ENCODE measurements at regions not wholly inside any gene's neighbourhood (a gene's known extent, or its start where the extent isn't known, plus 50 kb on each side); places are given as distances from the start of the nearest gene placed in this dataset.
"Not testable (repeated sequence)": the region's sequence is repeated elsewhere in the genome, so short reads cannot be mapped to it uniquely, and the experiment has no call there.

DNA sequence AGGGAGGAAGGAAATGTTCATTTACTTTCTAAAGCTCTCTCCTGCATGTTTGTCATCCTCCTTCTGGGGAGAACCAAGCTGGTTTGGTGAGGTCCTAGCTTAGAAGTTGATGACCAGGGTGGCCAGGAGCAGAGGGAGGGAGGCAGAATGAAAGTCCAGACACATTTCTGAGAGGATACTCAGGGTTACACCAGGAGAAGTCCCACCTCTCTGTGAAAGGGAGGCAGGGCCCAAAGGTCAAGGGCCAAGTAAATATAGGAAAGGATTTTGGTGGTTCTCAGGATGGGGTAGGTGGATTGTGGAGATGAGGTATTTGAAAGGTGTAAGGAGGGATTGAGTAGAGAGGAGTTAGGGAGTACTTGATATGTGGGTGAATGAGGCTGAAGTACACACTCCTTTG lies 58.0 kb upstream of the FBXO11 start:
- Histone ChIP-seq H3K4me1 (no peaks in the 10 kb centered on the region), H3K27me3 (no peaks in the 10 kb centered on the region)
- intact Hi-C loops (cut with DNase I; ENCODE audit: low total_unique reads) = no loop called here

GRCh38 chr2:47964722-47965434 lies 58.6 kb upstream of the FBXO11 start:
- H3K9me3 ChIP-seq = no peaks in the 10 kb centered on the region
- H3K27ac ChIP-seq = no peak overlapping the region
- H3K4me3 ChIP-seq = no peak overlapping the region
- no peaks in the 10 kb centered on the region for H3K36me3 ChIP-seq
- H3K4me1 ChIP-seq = no peaks in the 10 kb centered on the region
- no peak for TF ChIP-seq CTCF (IDR thresholded peaks at IDR 0.05)
- intact Hi-C loops (cut with DNase I; ENCODE audit: low total_unique reads) = no loop called here
- H3K27me3 ChIP-seq = no peaks in the 10 kb centered on the region
- DNase-seq = no peak

More for the DNA sequence above, 58.0 kb upstream of the FBXO11 start:
- Histone ChIP-seq H3K36me3 (no peaks in the 10 kb centered on the region), H3K9me3 (no peaks in the 10 kb centered on the region), H3K4me3 (no peak overlapping the region), H3K27ac (no peak overlapping the region)
- TF ChIP-seq CTCF (IDR thresholded peaks at IDR 0.05) = no peak
- DNase-seq = no peak

DNA sequence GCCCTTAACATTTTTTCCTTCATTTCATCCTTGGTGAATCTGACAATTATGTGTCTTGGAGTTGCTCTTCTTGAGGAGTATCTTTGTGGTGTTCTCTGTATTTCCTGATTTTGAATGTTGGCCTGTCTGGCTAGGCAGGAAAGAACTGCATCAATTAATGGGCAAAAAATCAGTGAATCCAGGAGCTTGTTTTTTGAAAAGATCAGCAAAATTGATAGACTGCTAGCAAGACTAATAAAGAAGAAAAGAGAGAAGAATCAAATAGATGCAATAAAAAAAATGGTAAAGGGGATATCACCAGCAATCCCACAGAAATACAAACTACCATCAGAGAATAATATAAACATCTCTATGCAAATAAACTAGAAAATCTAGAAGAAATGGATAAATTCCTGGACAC lies 70.4 kb upstream of the FBXO11 start:
- H3K4me3 ChIP-seq; H3K27me3 ChIP-seq; H3K4me1 ChIP-seq; DNase-seq; H3K27ac ChIP-seq; H3K36me3 ChIP-seq; H3K9me3 ChIP-seq; intact Hi-C loops (cut with DNase I; ENCODE audit: low total_unique reads): not testable (repeated sequence)

DNA sequence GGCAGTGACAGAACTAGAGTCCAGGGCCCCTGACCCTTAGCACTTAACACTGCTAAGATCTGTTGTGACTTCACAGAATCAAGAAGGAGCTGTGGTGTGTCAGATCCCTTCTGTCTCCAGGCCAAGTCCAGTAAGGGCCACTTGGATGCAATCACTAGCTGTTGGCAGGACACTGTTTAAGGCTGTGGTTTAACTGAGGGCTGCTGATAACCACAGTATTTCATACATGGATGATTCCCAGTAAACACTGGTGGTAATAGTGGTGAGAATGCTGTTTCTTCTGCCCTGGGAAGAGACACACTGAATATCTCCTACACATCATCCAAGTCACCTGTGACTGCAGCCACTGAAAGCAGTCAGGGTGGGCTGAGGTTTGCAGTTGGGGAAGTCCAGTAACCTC lies 77.7 kb upstream of the FBXO11 start:
- Histone ChIP-seq H3K27me3 (peaks cover 0 to 6% of the 10 kb centered on the region in 2 donors), H3K27ac (no peak overlapping the region), H3K36me3 (no peaks in the 10 kb centered on the region), H3K9me3 (no peaks in the 10 kb centered on the region), H3K4me1 (no peaks in the 10 kb centered on the region), H3K4me3 (no peak overlapping the region)
- no peak for DNase-seq
- TF ChIP-seq CTCF (IDR thresholded peaks at IDR 0.05) = no peak
- intact Hi-C loops (cut with DNase I; ENCODE audit: low total_unique reads) = no loop called here

DNA sequence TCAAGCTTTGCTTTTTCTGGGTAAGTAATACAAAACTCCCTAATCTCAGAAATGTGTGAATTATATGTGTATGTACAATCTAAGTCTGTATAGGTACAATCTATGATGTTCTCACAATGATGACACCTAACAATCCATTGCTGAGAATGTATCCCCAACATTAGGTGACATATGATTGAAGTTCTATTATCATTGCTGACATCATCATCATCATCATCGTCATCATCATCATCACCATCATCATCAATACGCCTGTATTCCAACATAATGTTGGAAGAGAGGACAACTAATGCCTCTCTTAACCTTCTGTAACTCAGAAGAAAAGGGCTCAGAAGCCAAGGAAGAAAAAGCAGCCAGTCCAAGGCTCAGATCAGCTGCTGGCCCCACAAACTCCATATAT lies 84.2 kb upstream of the FBXO11 start:
- TF ChIP-seq CTCF (IDR thresholded peaks at IDR 0.05) = no peak
- intact Hi-C loops (cut with DNase I; ENCODE audit: low total_unique reads) = no loop called here
- no peak overlapping the region for H3K27ac ChIP-seq

DNA sequence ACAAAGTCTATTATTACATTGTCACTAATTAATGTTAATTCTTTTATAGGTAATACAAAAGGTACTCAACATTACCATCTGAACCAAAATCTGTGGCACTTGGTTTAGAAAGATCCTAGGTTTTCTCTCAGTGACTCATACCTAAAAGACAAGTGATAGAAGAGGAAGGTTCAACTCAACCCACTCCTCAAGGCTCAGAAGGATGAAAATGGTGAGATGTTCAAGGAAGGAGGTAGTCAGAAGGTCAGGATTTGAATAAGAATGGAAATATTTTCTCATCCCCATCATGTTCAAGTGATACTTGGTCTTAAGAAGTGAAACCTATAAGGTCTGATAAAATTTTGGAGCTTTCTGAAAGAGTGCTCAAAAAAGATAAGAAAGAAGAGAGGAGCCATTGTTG lies 86.4 kb upstream of the FBXO11 start:
- intact Hi-C loops (cut with DNase I; ENCODE audit: low total_unique reads) = no loop called here
- H3K4me3 ChIP-seq = no peak overlapping the region
- no peaks in the 10 kb centered on the region for H3K4me1 ChIP-seq
- TF ChIP-seq CTCF (IDR thresholded peaks at IDR 0.05) = no peak
- H3K36me3 ChIP-seq = no peaks in the 10 kb centered on the region
- no peaks in the 10 kb centered on the region for H3K9me3 ChIP-seq
- no peak for DNase-seq
- H3K27ac ChIP-seq = no peak overlapping the region
- H3K27me3 ChIP-seq = peaks cover 0 to under 1% of the 10 kb centered on the region in 2 donors

More for the DNA sequence above, 84.2 kb upstream of the FBXO11 start:
- Histone ChIP-seq H3K36me3 (no peaks in the 10 kb centered on the region), H3K9me3 (no peaks in the 10 kb centered on the region), H3K4me3 (no peak overlapping the region), H3K4me1 (no peaks in the 10 kb centered on the region), H3K27me3 (peaks cover 0 to 3% of the 10 kb centered on the region in 2 donors)
- no peak for DNase-seq

All from tibial artery (tissue), 4 donors.